GM23248 (cell line): ENCODE measurements at regions not wholly inside any gene's neighbourhood (a gene's known extent, or its start where the extent isn't known, plus 50 kb on each side); places are given as distances from the start of the nearest gene placed in this dataset.

Experiments used
- EZH2 ChIP-seq: fragments of 200-600 bp; sonication (generic); IDR thresholded peaks from 2 replicates; pipeline ENCODE4 v1.6.1; 2018; ENCODE audit warnings: antibody characterized with exemption, mild to moderate bottlenecking; ENCODE audit not compliant: insufficient read depth, poor library complexity, severe bottlenecking
- EZH2phosphoT487 ChIP-seq: fragments of 200-600 bp; sonication (generic); IDR thresholded peaks from 2 replicates; pipeline ENCODE4 v1.6.1; 2018; ENCODE audit warnings: antibody characterized with exemption, moderate library complexity, mild to moderate bottlenecking, low read depth; ENCODE audit not compliant: insufficient read depth

- TF ChIP-seq EZH2phosphoT487 (no peak), EZH2 (no peak)
Observed at GRCh38 chr13:53124623-53125022, 96.0 kb downstream of the OLFM4 start.
